MM.1S (cell line): ENCODE measurements at regions not wholly inside any gene's neighbourhood (a gene's known extent, or its start where the extent isn't known, plus 50 kb on each side); places are given as distances from the start of the nearest gene placed in this dataset.

Source experiments
- DNase-seq: peaks from one replicate; pipeline ENCODE4 v3.0.0-alpha.2; 2015
- H2AFZ ChIP-seq: fragments of 300-600 bp; sonication (generic); 2 replicates; pipeline ENCODE4 v1.6.0; 2016; ENCODE audit warnings: antibody characterized with exemption, low read length
- H3F3A ChIP-seq: fragments of 300-600 bp; sonication (generic); 2 replicates; pipeline ENCODE4 v1.6.1; 2016; ENCODE audit warnings: mild to moderate bottlenecking, antibody characterized with exemption, low read length, moderate library complexity, mixed read lengths; ENCODE audit not compliant: insufficient read depth
- H3K27ac ChIP-seq: fragments of 300-600 bp; sonication (generic); 2 replicates; pipeline ENCODE4 v1.5.1; 2016; ENCODE audit warnings: mild to moderate bottlenecking, low read length
- H3K27me3 ChIP-seq: fragments of 300-600 bp; sonication (generic); replicated peaks from 2 replicates; pipeline ENCODE4 v1.6.0; 2016; ENCODE audit warnings: low read length; ENCODE audit not compliant: insufficient read depth
- H3K36me3 ChIP-seq: fragments of 300-600 bp; sonication (generic); replicated peaks from 2 replicates; pipeline ENCODE4 v1.6.1; 2016; ENCODE audit warnings: mild to moderate bottlenecking, low read length, mixed read lengths; ENCODE audit not compliant: insufficient read depth
- H3K4me1 ChIP-seq: fragments of 300-600 bp; sonication (generic); 2 replicates; pipeline ENCODE4 v1.6.1; 2016; ENCODE audit warnings: low read length, mixed read lengths
- H3K4me2 ChIP-seq: fragments of 300-600 bp; sonication (generic); 2 replicates; pipeline ENCODE4 v1.6.0; 2016; ENCODE audit warnings: low read depth, low read length
- H3K4me3 ChIP-seq: fragments of 300-600 bp; sonication (generic); 2 replicates; pipeline ENCODE4 v1.5.1; 2016; ENCODE audit warnings: low read length, mixed read lengths
- H3K79me2 ChIP-seq: fragments of 300-600 bp; sonication (generic); 2 replicates; pipeline ENCODE4 v1.6.1; 2016; ENCODE audit warnings: mixed run types, low read length, mixed read lengths
- H3K9ac ChIP-seq: fragments of 300-600 bp; sonication (generic); 2 replicates; pipeline ENCODE4 v1.6.1; 2016; ENCODE audit warnings: low read length, mixed read lengths
- H3K9me2 ChIP-seq: fragments of 300-600 bp; sonication (generic); replicated peaks from 2 replicates; pipeline ENCODE4 v1.6.1; 2016; ENCODE audit warnings: mild to moderate bottlenecking, low read length, mixed read lengths; ENCODE audit not compliant: insufficient read depth
- H3K9me3 ChIP-seq: fragments of 300-600 bp; sonication (generic); replicated peaks from 2 replicates; pipeline ENCODE4 v1.6.1; 2016; ENCODE audit warnings: mild to moderate bottlenecking, low read length, mixed read lengths; ENCODE audit not compliant: insufficient read depth
- H4K20me1 ChIP-seq: fragments of 300-600 bp; sonication (generic); 2 replicates; pipeline ENCODE4 v1.6.1; 2016; ENCODE audit warnings: mild to moderate bottlenecking, low read length, moderate library complexity, mixed read lengths; ENCODE audit not compliant: insufficient read depth
- EZH2 ChIP-seq: fragments of 300-600 bp; sonication (generic); optimal IDR thresholded peaks from 2 replicates; pipeline ENCODE3; 2017; ENCODE audit warnings: low read depth, mild to moderate bottlenecking, antibody characterized with exemption, low read length, mixed read lengths
- EZH2phosphoT487 ChIP-seq: fragments of 300-600 bp; sonication (generic); IDR thresholded peaks from 2 replicates; pipeline ENCODE4 v1.6.1; 2018; ENCODE audit warnings: antibody characterized with exemption, low read length
- TF ChIP-seq, protein P1 (sequence below): fragments of 300-600 bp; sonication (generic); IDR thresholded peaks from 2 replicates; pipeline ENCODE4 v1.5.1; 2016; ENCODE audit warnings: antibody characterized with exemption, low read length, mixed read lengths

DNA sequence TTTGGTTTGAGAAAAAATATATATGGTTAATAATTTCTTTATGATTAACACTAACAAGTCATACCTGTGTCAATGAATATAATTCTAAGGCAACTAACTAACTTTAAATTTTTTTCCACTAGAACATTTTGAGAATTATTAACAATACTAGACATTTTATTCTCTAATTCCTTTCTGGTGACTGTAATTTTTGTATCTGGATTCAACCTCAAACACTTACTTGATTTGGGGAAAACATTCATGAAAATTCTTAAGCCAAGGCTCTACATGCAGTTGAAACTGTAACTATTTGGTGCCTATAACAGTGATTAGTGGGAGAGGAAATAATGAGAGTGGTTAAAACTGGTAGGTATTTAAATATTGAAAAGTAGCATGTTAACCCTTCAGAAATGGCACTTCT, 546.5 kb upstream of the KLHL29 start:
- Histone ChIP-seq H4K20me1 (no peaks in the 10 kb centered on the region), H3K79me2 (no peaks in the 10 kb centered on the region), H2AFZ (no peak overlapping the region), H3K36me3 (no peaks in the 10 kb centered on the region), H3K9me3 (no peaks in the 10 kb centered on the region), H3K27me3 (no peaks in the 10 kb centered on the region), H3K27ac (no peak overlapping the region), H3K4me3 (no peak overlapping the region), H3K9ac (no peak overlapping the region), H3F3A (no peaks in the 10 kb centered on the region), H3K4me1 (no peaks in the 10 kb centered on the region), H3K4me2 (no peak overlapping the region), H3K9me2 (no peaks in the 10 kb centered on the region)
- TF ChIP-seq EZH2phosphoT487 (no peak), EZH2 (no peak)
- TF ChIP-seq, protein P1, sequence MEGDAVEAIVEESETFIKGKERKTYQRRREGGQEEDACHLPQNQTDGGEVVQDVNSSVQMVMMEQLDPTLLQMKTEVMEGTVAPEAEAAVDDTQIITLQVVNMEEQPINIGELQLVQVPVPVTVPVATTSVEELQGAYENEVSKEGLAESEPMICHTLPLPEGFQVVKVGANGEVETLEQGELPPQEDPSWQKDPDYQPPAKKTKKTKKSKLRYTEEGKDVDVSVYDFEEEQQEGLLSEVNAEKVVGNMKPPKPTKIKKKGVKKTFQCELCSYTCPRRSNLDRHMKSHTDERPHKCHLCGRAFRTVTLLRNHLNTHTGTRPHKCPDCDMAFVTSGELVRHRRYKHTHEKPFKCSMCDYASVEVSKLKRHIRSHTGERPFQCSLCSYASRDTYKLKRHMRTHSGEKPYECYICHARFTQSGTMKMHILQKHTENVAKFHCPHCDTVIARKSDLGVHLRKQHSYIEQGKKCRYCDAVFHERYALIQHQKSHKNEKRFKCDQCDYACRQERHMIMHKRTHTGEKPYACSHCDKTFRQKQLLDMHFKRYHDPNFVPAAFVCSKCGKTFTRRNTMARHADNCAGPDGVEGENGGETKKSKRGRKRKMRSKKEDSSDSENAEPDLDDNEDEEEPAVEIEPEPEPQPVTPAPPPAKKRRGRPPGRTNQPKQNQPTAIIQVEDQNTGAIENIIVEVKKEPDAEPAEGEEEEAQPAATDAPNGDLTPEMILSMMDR, result no peak
- no peak for DNase-seq

DNA sequence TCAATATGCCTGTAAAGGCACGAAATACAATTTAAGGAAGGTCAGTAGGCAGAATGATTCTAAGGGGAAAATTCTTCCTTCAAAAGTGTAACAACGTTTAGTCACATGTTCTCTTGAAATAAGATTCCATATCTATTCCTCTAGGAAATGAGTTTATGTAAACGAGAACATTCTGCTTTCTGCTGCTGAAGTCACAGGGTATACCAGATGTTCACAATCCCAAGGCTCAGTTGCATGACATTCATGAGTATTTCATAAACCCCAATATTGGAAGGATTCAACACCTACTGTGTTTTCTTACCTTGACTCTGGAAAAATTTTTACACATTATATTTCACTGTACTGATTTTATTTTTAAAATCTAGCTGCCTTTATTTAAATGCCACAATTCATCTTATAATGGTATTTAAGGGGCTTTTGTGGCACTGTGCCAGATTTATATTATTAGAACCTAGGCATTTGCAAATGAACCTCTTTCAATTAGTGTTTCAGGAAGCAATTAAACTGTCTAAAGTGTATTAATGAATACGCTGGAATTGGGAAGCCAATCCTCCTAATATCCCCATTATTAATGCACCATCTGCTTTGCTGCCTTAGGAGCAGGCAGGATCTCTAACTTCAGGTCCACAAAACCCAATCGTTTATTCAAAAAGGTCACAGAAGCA, 542.6 kb upstream of the KLHL29 start:
- Histone ChIP-seq H4K20me1 (no peaks in the 10 kb centered on the region), H3K4me2 (no peak overlapping the region), H3K36me3 (no peaks in the 10 kb centered on the region), H3K9me2 (no peaks in the 10 kb centered on the region), H3K27me3 (no peaks in the 10 kb centered on the region), H2AFZ (no peak overlapping the region), H3K27ac (no peak overlapping the region), H3K79me2 (no peaks in the 10 kb centered on the region), H3F3A (no peaks in the 10 kb centered on the region), H3K9me3 (no peaks in the 10 kb centered on the region), H3K4me3 (no peak overlapping the region), H3K9ac (no peak overlapping the region), H3K4me1 (no peaks in the 10 kb centered on the region)
- no peak for DNase-seq
- TF ChIP-seq, protein P1, result no peak
- no peak for TF ChIP-seq EZH2
- no peak for TF ChIP-seq EZH2phosphoT487

DNA sequence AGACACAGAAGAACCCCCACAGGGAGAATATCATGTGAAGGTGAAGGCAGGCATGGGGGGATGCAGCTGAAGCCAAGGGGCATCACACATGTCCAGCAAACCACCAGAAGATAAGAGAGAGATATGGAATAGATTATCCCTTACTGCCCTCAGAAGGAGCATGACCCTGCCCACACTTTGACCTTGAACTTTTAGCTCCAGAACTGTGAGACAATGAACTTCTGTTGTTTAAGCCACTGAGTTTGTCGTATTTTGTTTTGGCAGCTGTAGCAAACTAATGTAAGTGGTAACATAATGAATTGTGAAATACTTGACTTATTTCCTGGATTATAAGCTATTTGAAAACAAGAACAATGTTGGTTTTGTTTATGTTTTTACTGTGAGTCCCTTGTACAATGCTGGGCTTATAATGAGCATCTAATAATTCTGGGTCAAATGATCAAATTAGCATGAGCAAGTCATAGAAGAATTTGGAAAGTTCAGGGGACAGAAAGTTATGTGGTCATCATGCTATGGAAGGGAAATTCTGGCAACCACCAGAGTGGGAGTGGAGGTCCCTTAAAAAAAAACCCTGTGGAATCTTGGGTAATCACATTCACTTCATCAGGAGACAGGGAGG, 541.0 kb upstream of the KLHL29 start:
- Histone ChIP-seq H3K4me1 (no peaks in the 10 kb centered on the region), H3K9me2 (no peaks in the 10 kb centered on the region), H3K4me2 (no peak overlapping the region), H3K9me3 (no peaks in the 10 kb centered on the region), H3K79me2 (no peaks in the 10 kb centered on the region), H3K27ac (no peak overlapping the region), H3K27me3 (no peaks in the 10 kb centered on the region), H3K9ac (no peak overlapping the region), H4K20me1 (no peaks in the 10 kb centered on the region), H2AFZ (no peak overlapping the region), H3F3A (no peaks in the 10 kb centered on the region), H3K4me3 (no peak overlapping the region), H3K36me3 (no peaks in the 10 kb centered on the region)
- TF ChIP-seq EZH2phosphoT487, result no peak
- TF ChIP-seq, protein P1, result no peak
- TF ChIP-seq EZH2, result no peak
- DNase-seq, result no peak
